ENCODE measurements at regions not wholly inside any gene's neighbourhood (a gene's known extent, or its start where the extent isn't known, plus 50 kb on each side); places are given as distances from the start of the nearest gene placed in this dataset.

GRCh38 chr5:43985411-43985810 is 382.4 kb downstream of the NNT start:
- no peak for TF ChIP-seq ARNTL (CRISPR knock-in tag; IDR thresholded peaks at IDR 0.05; ENCODE audit: borderline replicate concordance, low read depth)
- TF ChIP-seq OSR1 (CRISPR knock-in tag; IDR thresholded peaks at IDR 0.05) = no peak
- no peak for TF ChIP-seq POU6F1 (CRISPR knock-in tag; IDR thresholded peaks at IDR 0.05; ENCODE audit: borderline replicate concordance, low read depth)
- TF ChIP-seq CREB5 (CRISPR knock-in tag; IDR thresholded peaks at IDR 0.05; ENCODE audit: low read depth) = no peak
- TF ChIP-seq, protein P1, sequence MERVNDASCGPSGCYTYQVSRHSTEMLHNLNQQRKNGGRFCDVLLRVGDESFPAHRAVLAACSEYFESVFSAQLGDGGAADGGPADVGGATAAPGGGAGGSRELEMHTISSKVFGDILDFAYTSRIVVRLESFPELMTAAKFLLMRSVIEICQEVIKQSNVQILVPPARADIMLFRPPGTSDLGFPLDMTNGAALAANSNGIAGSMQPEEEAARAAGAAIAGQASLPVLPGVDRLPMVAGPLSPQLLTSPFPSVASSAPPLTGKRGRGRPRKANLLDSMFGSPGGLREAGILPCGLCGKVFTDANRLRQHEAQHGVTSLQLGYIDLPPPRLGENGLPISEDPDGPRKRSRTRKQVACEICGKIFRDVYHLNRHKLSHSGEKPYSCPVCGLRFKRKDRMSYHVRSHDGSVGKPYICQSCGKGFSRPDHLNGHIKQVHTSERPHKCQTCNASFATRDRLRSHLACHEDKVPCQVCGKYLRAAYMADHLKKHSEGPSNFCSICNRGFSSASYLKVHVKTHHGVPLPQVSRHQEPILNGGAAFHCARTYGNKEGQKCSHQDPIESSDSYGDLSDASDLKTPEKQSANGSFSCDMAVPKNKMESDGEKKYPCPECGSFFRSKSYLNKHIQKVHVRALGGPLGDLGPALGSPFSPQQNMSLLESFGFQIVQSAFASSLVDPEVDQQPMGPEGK (CRISPR knock-in tag; IDR thresholded peaks at IDR 0.05; ENCODE audit: borderline replicate concordance) = no peak
- no peak for TF ChIP-seq ZNF565 (CRISPR knock-in tag; conservative IDR thresholded peaks at IDR 0.05; ENCODE audit: low read depth)
- no peak for TF ChIP-seq SNAI2 (CRISPR knock-in tag; IDR thresholded peaks at IDR 0.05)
- no peak for TF ChIP-seq ZFP30 (CRISPR knock-in tag; IDR thresholded peaks at IDR 0.05)
- no peak for TF ChIP-seq RARB (CRISPR knock-in tag; IDR thresholded peaks at IDR 0.05)
- TF ChIP-seq ZC3H10 (CRISPR knock-in tag; IDR thresholded peaks at IDR 0.05) = no peak
- no peak for TF ChIP-seq TOX (CRISPR knock-in tag; IDR thresholded peaks at IDR 0.05; ENCODE audit: borderline replicate concordance)
- TF ChIP-seq BACH2 (CRISPR knock-in tag; IDR thresholded peaks at IDR 0.05; ENCODE audit: borderline replicate concordance) = no peak
- TF ChIP-seq GLIS3 (CRISPR knock-in tag; IDR thresholded peaks at IDR 0.05) = no peak
- TF ChIP-seq ZFP3 (CRISPR knock-in tag; IDR thresholded peaks at IDR 0.05) = no peak
- no peak for TF ChIP-seq ISL1 (CRISPR knock-in tag; IDR thresholded peaks at IDR 0.05)
- no peak for TF ChIP-seq CSRNP3 (CRISPR knock-in tag; IDR thresholded peaks at IDR 0.05)
- TF ChIP-seq ESRRG (CRISPR knock-in tag; IDR thresholded peaks at IDR 0.05) = no peak
- ATAC-seq = no peak

GRCh38 chr5:43981556-43981955 is 378.6 kb downstream of the NNT start:
- TF ChIP-seq ISL1 (CRISPR knock-in tag; IDR thresholded peaks at IDR 0.05) (no peak), PPARA (CRISPR knock-in tag; IDR thresholded peaks at IDR 0.05; ENCODE audit: borderline replicate concordance) (no peak), ZNF565 (CRISPR knock-in tag; conservative IDR thresholded peaks at IDR 0.05; ENCODE audit: low read depth) (no peak), ZFP30 (CRISPR knock-in tag; IDR thresholded peaks at IDR 0.05) (no peak), TOX (CRISPR knock-in tag; IDR thresholded peaks at IDR 0.05; ENCODE audit: borderline replicate concordance) (no peak), RARB (CRISPR knock-in tag; IDR thresholded peaks at IDR 0.05) (no peak), CREB5 (CRISPR knock-in tag; IDR thresholded peaks at IDR 0.05; ENCODE audit: low read depth) (no peak), ESRRG (CRISPR knock-in tag; IDR thresholded peaks at IDR 0.05) (no peak), OSR1 (CRISPR knock-in tag; IDR thresholded peaks at IDR 0.05) (no peak), TCF4 (CRISPR knock-in tag; IDR thresholded peaks at IDR 0.05; ENCODE audit: borderline replicate concordance) (no peak), GLIS3 (CRISPR knock-in tag; IDR thresholded peaks at IDR 0.05) (no peak), ZC3H10 (CRISPR knock-in tag; IDR thresholded peaks at IDR 0.05) (no peak), POU6F1 (CRISPR knock-in tag; IDR thresholded peaks at IDR 0.05; ENCODE audit: borderline replicate concordance, low read depth) (no peak), ZNF70 (CRISPR knock-in tag; IDR thresholded peaks at IDR 0.05) (no peak), SNAI2 (CRISPR knock-in tag; IDR thresholded peaks at IDR 0.05) (no peak), CSDC2 (CRISPR knock-in tag; IDR thresholded peaks at IDR 0.05) (no peak), ZFP3 (CRISPR knock-in tag; IDR thresholded peaks at IDR 0.05) (no peak), CSRNP3 (CRISPR knock-in tag; IDR thresholded peaks at IDR 0.05) (no peak)
- TF ChIP-seq, protein P1 (CRISPR knock-in tag; IDR thresholded peaks at IDR 0.05; ENCODE audit: borderline replicate concordance) = no peak
- TF ChIP-seq, protein P2, sequence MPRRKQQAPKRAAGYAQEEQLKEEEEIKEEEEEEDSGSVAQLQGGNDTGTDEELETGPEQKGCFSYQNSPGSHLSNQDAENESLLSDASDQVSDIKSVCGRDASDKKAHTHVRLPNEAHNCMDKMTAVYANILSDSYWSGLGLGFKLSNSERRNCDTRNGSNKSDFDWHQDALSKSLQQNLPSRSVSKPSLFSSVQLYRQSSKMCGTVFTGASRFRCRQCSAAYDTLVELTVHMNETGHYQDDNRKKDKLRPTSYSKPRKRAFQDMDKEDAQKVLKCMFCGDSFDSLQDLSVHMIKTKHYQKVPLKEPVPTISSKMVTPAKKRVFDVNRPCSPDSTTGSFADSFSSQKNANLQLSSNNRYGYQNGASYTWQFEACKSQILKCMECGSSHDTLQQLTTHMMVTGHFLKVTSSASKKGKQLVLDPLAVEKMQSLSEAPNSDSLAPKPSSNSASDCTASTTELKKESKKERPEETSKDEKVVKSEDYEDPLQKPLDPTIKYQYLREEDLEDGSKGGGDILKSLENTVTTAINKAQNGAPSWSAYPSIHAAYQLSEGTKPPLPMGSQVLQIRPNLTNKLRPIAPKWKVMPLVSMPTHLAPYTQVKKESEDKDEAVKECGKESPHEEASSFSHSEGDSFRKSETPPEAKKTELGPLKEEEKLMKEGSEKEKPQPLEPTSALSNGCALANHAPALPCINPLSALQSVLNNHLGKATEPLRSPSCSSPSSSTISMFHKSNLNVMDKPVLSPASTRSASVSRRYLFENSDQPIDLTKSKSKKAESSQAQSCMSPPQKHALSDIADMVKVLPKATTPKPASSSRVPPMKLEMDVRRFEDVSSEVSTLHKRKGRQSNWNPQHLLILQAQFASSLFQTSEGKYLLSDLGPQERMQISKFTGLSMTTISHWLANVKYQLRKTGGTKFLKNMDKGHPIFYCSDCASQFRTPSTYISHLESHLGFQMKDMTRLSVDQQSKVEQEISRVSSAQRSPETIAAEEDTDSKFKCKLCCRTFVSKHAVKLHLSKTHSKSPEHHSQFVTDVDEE (CRISPR knock-in tag; IDR thresholded peaks at IDR 0.05) = no peak
- ATAC-seq = no peak
